PC-9 (cell line): ENCODE measurements at regions not wholly inside any gene's neighbourhood (a gene's known extent, or its start where the extent isn't known, plus 50 kb on each side); places are given as distances from the start of the nearest gene placed in this dataset.

Experiments
- EZH2 ChIP-seq: fragments of 200-600 bp; sonication (generic); IDR thresholded peaks from 2 replicates; pipeline ENCODE4 v1.8.0; 2017; ENCODE audit warnings: antibody characterized with exemption, low read depth
- TF ChIP-seq, protein P1 (sequence below): fragments of 200-600 bp; sonication (generic); conservative IDR thresholded peaks from 2 replicates; pipeline ENCODE4 v1.6.1; 2017; ENCODE audit warnings: mixed run types, antibody characterized with exemption, mild to moderate bottlenecking, moderate library complexity

GRCh38 chr10:30778769-30779168 is 149.2 kb upstream of the LYZL2 start:
- TF ChIP-seq, protein P1, sequence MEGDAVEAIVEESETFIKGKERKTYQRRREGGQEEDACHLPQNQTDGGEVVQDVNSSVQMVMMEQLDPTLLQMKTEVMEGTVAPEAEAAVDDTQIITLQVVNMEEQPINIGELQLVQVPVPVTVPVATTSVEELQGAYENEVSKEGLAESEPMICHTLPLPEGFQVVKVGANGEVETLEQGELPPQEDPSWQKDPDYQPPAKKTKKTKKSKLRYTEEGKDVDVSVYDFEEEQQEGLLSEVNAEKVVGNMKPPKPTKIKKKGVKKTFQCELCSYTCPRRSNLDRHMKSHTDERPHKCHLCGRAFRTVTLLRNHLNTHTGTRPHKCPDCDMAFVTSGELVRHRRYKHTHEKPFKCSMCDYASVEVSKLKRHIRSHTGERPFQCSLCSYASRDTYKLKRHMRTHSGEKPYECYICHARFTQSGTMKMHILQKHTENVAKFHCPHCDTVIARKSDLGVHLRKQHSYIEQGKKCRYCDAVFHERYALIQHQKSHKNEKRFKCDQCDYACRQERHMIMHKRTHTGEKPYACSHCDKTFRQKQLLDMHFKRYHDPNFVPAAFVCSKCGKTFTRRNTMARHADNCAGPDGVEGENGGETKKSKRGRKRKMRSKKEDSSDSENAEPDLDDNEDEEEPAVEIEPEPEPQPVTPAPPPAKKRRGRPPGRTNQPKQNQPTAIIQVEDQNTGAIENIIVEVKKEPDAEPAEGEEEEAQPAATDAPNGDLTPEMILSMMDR: no peak
- no peak for TF ChIP-seq EZH2
